ENCODE measurements at regions not wholly inside any gene's neighbourhood (a gene's known extent, or its start where the extent isn't known, plus 50 kb on each side); places are given as distances from the start of the nearest gene placed in this dataset.

DNA sequence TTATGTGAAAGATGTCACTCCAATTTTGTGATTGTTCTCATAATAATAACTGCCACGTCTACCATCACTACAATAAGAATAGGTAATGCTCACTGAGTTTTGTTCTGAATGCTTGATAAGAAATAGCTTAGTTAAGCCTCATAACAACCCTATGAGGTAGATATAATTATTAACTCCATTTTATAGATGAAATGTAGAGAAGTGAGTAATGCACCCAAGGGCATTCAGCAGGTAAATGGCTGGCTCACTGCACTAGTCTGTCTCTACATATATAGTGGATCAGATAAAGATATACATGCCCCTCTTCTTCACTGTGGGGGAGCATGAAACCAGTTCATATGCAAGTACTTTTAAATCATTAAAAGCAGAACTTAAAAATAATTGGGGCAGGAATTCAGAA lies 65.8 kb upstream of the SLC4A4 start:
- TF ChIP-seq EZH2 (IDR thresholded peaks at IDR 0.05; ENCODE audit: insufficient read depth, poor library complexity, severe bottlenecking) (no peak), EZH2phosphoT487 (IDR thresholded peaks at IDR 0.05; ENCODE audit: insufficient read depth, low read depth) (no peak)

Measured in GM23248 (cell line).